Adrenal gland (tissue), 9 donors: ENCODE measurements at regions not wholly inside any gene's neighbourhood (a gene's known extent, or its start where the extent isn't known, plus 50 kb on each side); places are given as distances from the start of the nearest gene placed in this dataset.
"Not testable (repeated sequence)": the region's sequence is repeated elsewhere in the genome, so short reads cannot be mapped to it uniquely, and the experiment has no call there.

ENCODE experiments used
- DNase-seq, 7 donors: peaks; one replicate each; pipeline ENCODE4 v3.0.0-alpha.2; 2019 to 2020
- H3K27ac ChIP-seq, 5 donors: fragments of 200-600 bp; sonication (generic) in 4 of 5; 1 replicate in 3 of 5; 2 replicates in 2 of 5; pipeline versions ENCODE4 v1.5.1 to v1.8.0; 2016 to 2020; ENCODE audit warnings: mild to moderate bottlenecking in 1 of 5
- H3K27me3 ChIP-seq: fragments of 200-600 bp; 2 replicates; pipeline ENCODE4 v1.8.0; 2021
- H3K36me3 ChIP-seq, 2 donors: fragments of 200-600 bp; replicated peaks in 1 of 2; 1 replicate in 1 of 2; 2 replicates in 1 of 2; pipeline versions ENCODE4 v1.5.1 to v1.8.0; 2018 to 2022
- H3K4me1 ChIP-seq, 2 donors: fragments of 200-600 bp; replicated peaks in 1 of 2; 1 replicate in 1 of 2; 2 replicates in 1 of 2; pipeline versions ENCODE4 v1.5.1 to v1.8.0; 2018 to 2021
- H3K4me3 ChIP-seq, 4 donors: fragments of 200-600 bp; sonication (generic) in 3 of 4; one replicate each; pipeline ENCODE4 v1.5.1; 2016 to 2018
- H3K9me3 ChIP-seq, 3 donors: fragments of 200-600 bp; sonication (generic) in 1 of 3; replicated peaks in 1 of 3; 1 replicate in 2 of 3; 2 replicates in 1 of 3; pipeline versions ENCODE4 v1.5.1 to v1.8.0; 2016 to 2021
- CTCF ChIP-seq, 6 experiments: fragments of 450-650 bp in 4 of 6; fragments of 200-600 bp in 2 of 6; sonication (generic) in 1 of 6; IDR thresholded peaks; 1 replicate in 5 of 6; 2 replicates in 1 of 6; pipeline versions ENCODE4 v1.5.1 to v1.8.0; 2016 to 2021; ENCODE audit warnings: antibody characterized with exemption in 6 of 6, mild to moderate bottlenecking in 2 of 6, moderate library complexity in 1 of 6
- POLR2A ChIP-seq, 2 donors: fragments of 450-650 bp; IDR thresholded peaks; one replicate each; pipeline ENCODE4 v1.6.1; 2017; ENCODE audit warnings: antibody characterized with exemption in 2 of 2, mild to moderate bottlenecking in 2 of 2, moderate library complexity in 1 of 2
- WGBS, 4 donors: extraction: QIAGEN DNeasy Blood & Tissue Kit in 2 of 4; methylation state at CpG; one replicate each; pipeline versions ENCODE4 v1.1.5 to v1.1.7; 2013 to 2017; 5-methylcytosine and 5-hydroxymethylcytosine counted together
- intact Hi-C, 2 donors: fragments of 100-400 bp; cut with DNase I; formaldehyde crosslinking; loops; one replicate each; pipeline versions ENCODE4 v1.14.1 to v1.15.0; 2022 to 2023
- donor health status: healthy with polysubstance abuse.
- donor health status: Bipolar disorder and iron deficiency.
- donor health status: DM: yes; HTN: yes; CAD: no.
- donor health status: DM: no; HTN: no; CAD: no.
- donor health status: DM: no; HTN: no; CAD: no.

- no peak for DNase-seq
- intact Hi-C loops, result no loop called here
- WGBS, 4 donors, result 36 to 43% (median 37%) methylated on average over 2 of the region's 2 CpGs
- H3K4me1 ChIP-seq, result no peaks in the 10 kb centered on the region
- TF ChIP-seq CTCF (IDR thresholded peaks at IDR 0.05), result no peak
- no peak for TF ChIP-seq POLR2A (IDR thresholded peaks at IDR 0.05)
- H3K36me3 ChIP-seq, result no peaks in the 10 kb centered on the region
- no peaks in the 10 kb centered on the region for H3K9me3 ChIP-seq
- no peak overlapping the region for H3K27ac ChIP-seq
- no peak overlapping the region for H3K4me3 ChIP-seq
- no peaks in the 10 kb centered on the region for H3K27me3 ChIP-seq
Observed at GRCh38 chr13:78540058-78540457, 63.3 kb downstream of the POU4F1 start.

GRCh38 chr13:78526044-78526443 lies 77.3 kb downstream of the POU4F1 start:
- H3K9me3 ChIP-seq, H3K36me3 ChIP-seq, H3K4me1 ChIP-seq, DNase-seq, intact Hi-C loops, H3K27me3 ChIP-seq, H3K27ac ChIP-seq, H3K4me3 ChIP-seq: not testable (repeated sequence)
- 76 to 86% (median 81%) methylated on average over 5 to 8 of the region's 8 CpGs for WGBS, 4 donors

GRCh38 chr13:78524936-78525335 lies 78.4 kb downstream of the POU4F1 start:
- Histone ChIP-seq H3K4me3 (no peak overlapping the region), H3K36me3 (no peaks in the 10 kb centered on the region), H3K27me3 (no peaks in the 10 kb centered on the region), H3K4me1 (no peaks in the 10 kb centered on the region), H3K9me3 (no peaks in the 10 kb centered on the region), H3K27ac (no peak overlapping the region)
- intact Hi-C loops, result no loop called here
- TF ChIP-seq POLR2A (IDR thresholded peaks at IDR 0.05) (no peak), CTCF (IDR thresholded peaks at IDR 0.05) (no peak)
- DNase-seq, result no peak
- WGBS, 4 donors, result 23 to 73% (median 41%) methylated on average over 1 of the region's 1 CpG

GRCh38 chr13:78521091-78521490 lies 82.3 kb downstream of the POU4F1 start:
- WGBS, 4 donors, result 81 to 86% (median 84%) methylated on average over 6 of the region's 6 CpGs
- Histone ChIP-seq H3K4me1 (no peaks in the 10 kb centered on the region), H3K27me3 (no peaks in the 10 kb centered on the region), H3K4me3 (no peak overlapping the region), H3K27ac (no peak overlapping the region), H3K9me3 (no peaks in the 10 kb centered on the region), H3K36me3 (no peaks in the 10 kb centered on the region)
- intact Hi-C loops, result no loop called here
- no peak for DNase-seq
- TF ChIP-seq POLR2A (IDR thresholded peaks at IDR 0.05) (no peak), CTCF (IDR thresholded peaks at IDR 0.05) (no peak)

- intact Hi-C loops, result no loop called here
- H3K27me3 ChIP-seq, result no peaks in the 10 kb centered on the region
- no peaks in the 10 kb centered on the region for H3K36me3 ChIP-seq
- no peaks in the 10 kb centered on the region for H3K9me3 ChIP-seq
- TF ChIP-seq POLR2A (IDR thresholded peaks at IDR 0.05), result no peak
- no peak for TF ChIP-seq CTCF (IDR thresholded peaks at IDR 0.05)
- no peak overlapping the region for H3K27ac ChIP-seq
- H3K4me3 ChIP-seq, result no peak overlapping the region
- DNase-seq, result no peak
- WGBS, 4 donors, result 71 to 87% (median 82%) methylated on average over 2 of the region's 2 CpGs
- no peaks in the 10 kb centered on the region for H3K4me1 ChIP-seq
Observed at GRCh38 chr13:78520425-78520824, 82.9 kb downstream of the POU4F1 start.

GRCh38 chr13:78518482-78518881 lies 84.9 kb downstream of the POU4F1 start:
- DNase-seq, H3K27ac ChIP-seq, H3K36me3 ChIP-seq, intact Hi-C loops, H3K9me3 ChIP-seq, H3K4me1 ChIP-seq, H3K4me3 ChIP-seq, H3K27me3 ChIP-seq: not testable (repeated sequence)
- 80 to 96% (median 90%) methylated on average over 2 to 7 of the region's 7 CpGs for WGBS, 4 donors
